ENCODE measurements at regions not wholly inside any gene's neighbourhood (a gene's known extent, or its start where the extent isn't known, plus 50 kb on each side); places are given as distances from the start of the nearest gene placed in this dataset.

DNA sequence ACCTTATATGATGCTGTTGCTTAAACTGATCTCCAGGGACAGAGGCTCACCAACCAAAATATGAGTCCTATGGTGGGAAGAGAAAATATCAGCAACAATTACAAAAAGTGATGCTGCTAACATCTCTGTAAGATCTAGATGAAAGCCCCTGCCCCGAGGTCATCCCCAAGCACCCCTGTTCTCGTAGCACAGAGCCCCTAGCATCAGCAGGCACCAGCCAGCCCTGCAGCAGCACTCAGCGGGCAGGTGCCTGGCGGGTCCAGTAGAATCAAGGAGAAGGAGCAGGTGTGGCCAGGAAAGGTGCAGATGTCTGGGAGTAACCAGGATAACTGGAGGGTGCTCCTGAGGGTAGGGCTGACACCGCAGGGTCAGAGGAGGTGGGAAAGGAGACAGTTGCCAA is 474.2 kb upstream of the MYT1L start:
- no peak overlapping the region for H2BK5ac ChIP-seq (ENCODE audit: low read depth, low read length)
- no peak overlapping the region for H2AFZ ChIP-seq (ENCODE audit: low read length)
- H3K23ac ChIP-seq (ENCODE audit: insufficient read length): no peak overlapping the region
- no peak overlapping the region for H2BK15ac ChIP-seq (ENCODE audit: low read length)
- no peak overlapping the region for H3K27ac ChIP-seq (ENCODE audit: low read depth, low read length)
- 85% methylated on average over 5 of the region's 5 CpGs; no CpG with 5 or more reads in 1 of the 2 experiments for WGBS, 2 experiments (ENCODE audit: extremely low coverage in 1 of 2, insufficient coverage in 1 of 2, insufficient read length in 1 of 2, insufficient replicate concordance in 2 of 2, low coverage in 1 of 2, low lambda C conversion rate in 2 of 2, missing lambda C conversion rate in 1 of 2)
- H4K5ac ChIP-seq (ENCODE audit: insufficient read length, low read depth, low read length): no peak overlapping the region
- H3K79me1 ChIP-seq (ENCODE audit: low read depth, low read length): no peaks in the 10 kb centered on the region
- H3K36me3 ChIP-seq (ENCODE audit: control insufficient read depth in 2 of 4, insufficient read depth in 4 of 4, low read length in 3 of 4): no peaks in the 10 kb centered on the region
- H2BK12ac ChIP-seq (ENCODE audit: low read depth, low read length): no peak overlapping the region
- H4K8ac ChIP-seq (ENCODE audit: extremely low read depth, insufficient read depth, low read length): no peak overlapping the region
- no peaks in the 10 kb centered on the region for H3K79me2 ChIP-seq (ENCODE audit: control insufficient read depth in 1 of 2, insufficient read depth in 2 of 2, low read length in 2 of 2)
- ChIA-PET POLR2A (ENCODE audit: partially characterized antibody) (interaction anchor here (1.5 kb wide), 1 partner anchor 17 kb away, joined by 4 read pairs; no protein-coding TSS in a partner anchor), CTCF (ENCODE audit: partially characterized antibody) (no interaction called here)
- FAIRE-seq (no peak), DNase-seq (ENCODE audit: low read depth in 1 of 2, low spot score in 2 of 2) (no peak)
- H3K4me2 ChIP-seq (ENCODE audit: insufficient read depth in 1 of 2, low read depth in 2 of 2, low read length in 2 of 2): no peak overlapping the region
- no peak overlapping the region for H3K9ac ChIP-seq (replicated peaks in 1 of 4; ENCODE audit: extremely low read depth in 1 of 4, low read depth in 3 of 4, low read length in 3 of 4)
- H4K20me1 ChIP-seq (replicated peaks in 1 of 2; ENCODE audit: control insufficient read depth in 1 of 2, insufficient read depth in 2 of 2, low read length in 2 of 2): no peaks in the 10 kb centered on the region
- H2AK5ac ChIP-seq (ENCODE audit: low read depth, low read length): no peak overlapping the region
- no peak overlapping the region for H3K14ac ChIP-seq (ENCODE audit: insufficient read length)
- TF ChIP-seq HDAC6 (IDR thresholded peaks at IDR 0.05; ENCODE audit: low read depth, low read length): no peak
- no peak for TF ChIP-seq NRF1 (IDR thresholded peaks at IDR 0.05; ENCODE audit: low read depth, low read length)
- no peak for TF ChIP-seq KDM5A (IDR thresholded peaks at IDR 0.05; ENCODE audit: low read length)
- TF ChIP-seq ASH2L (IDR thresholded peaks at IDR 0.05; ENCODE audit: low read length): no peak
- TF ChIP-seq SP2 (IDR thresholded peaks at IDR 0.05; ENCODE audit: low read length): no peak
- TF ChIP-seq TBP (IDR thresholded peaks at IDR 0.05; ENCODE audit: low read depth, low read length): no peak
- TF ChIP-seq CHD1 (IDR thresholded peaks at IDR 0.05; ENCODE audit: low read depth, low read length): no peak
- TF ChIP-seq JUN (IDR thresholded peaks at IDR 0.05; ENCODE audit: low read depth, low read length): no peak
- no peak for TF ChIP-seq EGR1 (IDR thresholded peaks at IDR 0.05; ENCODE audit: borderline replicate concordance, low read depth, low read length)
- TF ChIP-seq EP300 (IDR thresholded peaks at IDR 0.05; ENCODE audit: borderline replicate concordance in 1 of 2, low read depth in 2 of 2, low read length in 2 of 2): no peak
- TF ChIP-seq PHF8 (conservative IDR thresholded peaks at IDR 0.05; ENCODE audit: low read depth, low read length): no peak
- TF ChIP-seq USF2 (IDR thresholded peaks at IDR 0.05; ENCODE audit: low read length): no peak
- no peak for TF ChIP-seq KDM1A (IDR thresholded peaks at IDR 0.05; ENCODE audit: borderline replicate concordance, low read length)
- TF ChIP-seq SIN3A (conservative IDR thresholded peaks at IDR 0.05 in 1 of 2, IDR thresholded peaks at IDR 0.05 in 1 of 2; ENCODE audit: low read depth in 1 of 2, low read length in 2 of 2): no peak
- no peak for TF ChIP-seq CBX5 (IDR thresholded peaks at IDR 0.05; ENCODE audit: low read depth, low read length)
- H3K4ac ChIP-seq (replicated peaks; ENCODE audit: insufficient read length, low read depth, low read length): no peak overlapping the region
- no peak overlapping the region for H4K91ac ChIP-seq (replicated peaks; ENCODE audit: insufficient read length, low read length)
- no peak overlapping the region for H2BK20ac ChIP-seq (ENCODE audit: low read length)
- no peak overlapping the region for H3K18ac ChIP-seq (ENCODE audit: extremely low read depth, low read length)
- H3K4me1 ChIP-seq (replicated peaks in 1 of 4; ENCODE audit: control insufficient read depth in 3 of 4, insufficient read depth in 4 of 4, low read length in 3 of 4): no peaks in the 10 kb centered on the region
- H3K56ac ChIP-seq (replicated peaks; ENCODE audit: insufficient read length, low read depth, low read length): no peak overlapping the region
- no peaks in the 10 kb centered on the region for H3K27me3 ChIP-seq (replicated peaks in 1 of 4; ENCODE audit: control insufficient read depth in 3 of 4, extremely low read depth in 1 of 4, insufficient read depth in 3 of 4, low read length in 3 of 4)
- H2BK120ac ChIP-seq (replicated peaks; ENCODE audit: low read depth, low read length): no peak overlapping the region
- no peaks in the 10 kb centered on the region for H3K23me2 ChIP-seq (ENCODE audit: low read depth, low read length)
- H3K4me3 ChIP-seq (ENCODE audit: extremely low read depth in 1 of 4, insufficient read depth in 2 of 4, low read depth in 3 of 4, low read length in 4 of 4): no peak overlapping the region
- H3K9me3 ChIP-seq (ENCODE audit: insufficient read depth in 2 of 2, low read depth in 1 of 2, low read length in 1 of 2): peaks cover 0 to 5% of the 10 kb centered on the region in 2 experiments; a peak in 3 of 4 replicates

All from H1 (cell line).